ENCODE measurements at regions not wholly inside any gene's neighbourhood (a gene's known extent, or its start where the extent isn't known, plus 50 kb on each side); places are given as distances from the start of the nearest gene placed in this dataset.

- TF ChIP-seq EZH2 (IDR thresholded peaks at IDR 0.05; ENCODE audit: low read length, unreplicated experiment) (no peak), EZH2phosphoT487 (IDR thresholded peaks at IDR 0.05; ENCODE audit: borderline replicate concordance, low read length) (no peak)
Measured at GRCh38 chr5:57719216-57719615, 236.6 kb upstream of the ACTBL2 start.

Data from PC-3 (cell line).